Activated CD8-positive, alpha-beta memory T cell treated with anti-CD3 and anti-CD28 coated beads, Interleukin-2, amount 50 U/mL, for 24 hours (primary cell): ENCODE measurements at regions not wholly inside any gene's neighbourhood (a gene's known extent, or its start where the extent isn't known, plus 50 kb on each side); places are given as distances from the start of the nearest gene placed in this dataset.

Experiments used
- DNase-seq: peaks from one replicate; pipeline ENCODE4 v3.0.0-alpha.2; 2020; ENCODE audit errors: extremely low read depth

GRCh38 chr12:19867970-19868369 is 428.7 kb downstream of the AEBP2 start:
- DNase-seq = no peak

DNA sequence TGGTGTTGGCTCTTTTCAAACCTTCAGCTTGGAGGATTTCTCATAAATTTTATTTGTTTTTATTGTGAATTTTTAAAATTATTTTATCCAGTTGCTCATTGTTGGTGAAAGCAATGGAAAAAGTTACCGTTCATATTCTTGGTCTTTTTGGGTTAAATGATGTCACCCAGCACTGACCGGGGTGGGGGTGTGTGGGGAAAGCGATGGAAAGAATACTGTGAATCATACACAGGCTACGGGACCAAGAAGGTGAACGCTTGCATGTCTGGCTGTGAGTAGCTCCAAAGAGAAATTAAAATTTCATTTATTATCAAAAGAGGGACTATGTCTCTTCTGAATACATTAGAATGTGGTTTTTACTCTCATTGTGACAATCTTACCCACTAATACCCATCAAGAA is 430.1 kb downstream of the AEBP2 start:
- DNase-seq = no peak

DNA sequence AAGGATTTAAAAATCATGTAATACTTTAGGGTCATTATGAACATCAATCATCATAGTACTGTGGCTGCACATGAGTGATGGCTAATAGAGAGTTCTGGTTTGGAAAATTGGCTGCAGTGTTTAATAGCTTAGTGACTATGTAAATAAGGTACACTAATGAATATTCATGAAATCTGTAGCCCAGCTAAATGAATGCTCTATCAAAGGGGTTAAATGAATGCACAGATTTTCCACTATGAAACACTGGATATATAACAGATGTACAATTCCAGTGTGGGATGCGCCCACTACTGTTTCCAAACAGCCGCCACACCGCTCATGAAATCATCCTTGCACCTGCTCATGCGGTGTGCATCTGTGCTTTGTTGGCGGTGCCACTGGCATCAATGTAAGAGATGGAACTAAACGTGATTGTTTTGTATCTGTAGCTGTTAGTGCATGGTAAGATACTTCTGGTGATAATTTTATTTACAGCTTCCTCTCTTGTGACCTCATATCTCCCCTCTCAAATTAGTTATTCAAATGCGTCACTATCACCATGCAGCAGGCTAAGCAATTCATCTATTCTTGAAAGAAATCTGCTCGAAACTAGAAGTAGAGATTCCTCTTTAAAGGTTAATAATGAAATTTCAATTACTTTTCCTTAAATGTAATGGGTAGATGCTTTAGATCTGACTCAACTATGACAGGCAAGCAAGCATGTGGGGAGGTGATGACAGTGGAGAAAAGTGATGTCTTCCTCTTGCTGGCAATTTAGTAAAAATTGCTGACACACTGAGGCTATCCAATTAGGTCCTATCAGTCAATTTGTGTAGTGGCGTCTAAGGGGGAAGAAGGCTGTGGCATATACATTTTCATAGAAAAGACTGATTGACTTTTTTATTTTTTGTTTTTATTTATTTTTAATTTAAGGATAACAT is 433.6 kb downstream of the AEBP2 start:
- no peak for DNase-seq

GRCh38 chr12:19880076-19880475 is 440.8 kb downstream of the AEBP2 start:
- DNase-seq = no peak

- no peak for DNase-seq
These were observed 441.4 kb downstream of the AEBP2 start for GRCh38 chr12:19880721-19881120.

DNA sequence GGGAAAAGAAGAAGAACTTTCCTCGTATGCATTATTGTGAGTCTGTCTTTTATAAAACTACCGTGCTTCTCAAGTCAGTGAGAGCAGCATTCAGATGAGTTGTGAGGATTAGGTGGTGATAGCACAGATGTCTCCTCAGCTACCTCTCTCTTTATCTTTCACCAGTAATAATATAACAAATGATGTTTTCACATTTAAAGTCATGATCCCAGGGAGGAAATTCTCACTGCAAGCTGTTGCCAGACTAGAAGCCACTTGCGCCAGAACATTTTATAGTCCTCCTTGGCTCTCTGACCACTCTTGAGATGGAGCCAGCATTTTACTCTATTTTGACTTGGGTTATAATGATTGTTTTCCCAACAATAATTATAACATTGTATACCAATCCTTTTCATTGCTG is 443.1 kb downstream of the AEBP2 start:
- no peak for DNase-seq

DNA sequence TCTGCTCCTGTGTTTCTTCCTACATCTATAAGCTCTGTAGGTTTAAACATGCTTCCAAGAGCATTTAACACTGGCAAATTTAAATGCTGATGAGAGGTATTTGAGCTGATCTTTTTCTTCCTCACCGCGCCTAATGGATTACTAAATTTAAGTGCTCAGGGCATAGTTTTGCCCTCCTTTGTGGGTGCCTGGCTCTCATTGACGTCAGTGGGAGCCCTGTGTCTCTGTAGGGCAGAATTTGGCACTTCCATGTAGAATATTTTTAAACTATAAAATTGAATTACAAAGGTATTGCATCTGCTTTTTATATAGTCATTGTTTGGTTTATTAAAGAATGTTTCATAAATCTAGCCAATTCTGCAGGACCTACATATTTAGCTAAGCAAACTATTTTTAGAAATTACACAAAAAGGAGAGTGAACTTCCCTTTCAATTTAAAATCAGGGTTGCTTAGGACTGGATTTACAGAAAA is 444.8 kb downstream of the AEBP2 start:
- DNase-seq = no peak

- no peak for DNase-seq
These were observed 446.0 kb downstream of the AEBP2 start for GRCh38 chr12:19885093-19885812.

DNA sequence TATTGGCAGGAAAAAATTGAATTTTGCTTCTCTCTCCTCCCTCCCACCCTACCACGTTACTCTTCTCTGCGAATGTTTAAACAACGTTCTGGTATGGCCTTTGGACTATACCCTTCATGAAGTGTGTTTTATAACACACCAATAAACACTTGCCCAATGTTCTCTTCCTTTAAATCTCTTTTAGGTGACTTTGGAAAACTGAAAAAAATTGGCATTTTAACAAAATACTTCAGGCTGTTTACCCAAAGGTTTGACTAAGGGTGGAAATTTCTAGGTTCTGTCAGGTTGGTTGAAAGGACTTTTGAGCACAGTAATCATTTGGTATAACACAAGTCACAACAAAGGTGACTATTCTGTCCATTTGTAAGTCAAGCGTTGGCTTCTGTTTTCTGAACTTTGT is 446.8 kb downstream of the AEBP2 start:
- DNase-seq = no peak

DNA sequence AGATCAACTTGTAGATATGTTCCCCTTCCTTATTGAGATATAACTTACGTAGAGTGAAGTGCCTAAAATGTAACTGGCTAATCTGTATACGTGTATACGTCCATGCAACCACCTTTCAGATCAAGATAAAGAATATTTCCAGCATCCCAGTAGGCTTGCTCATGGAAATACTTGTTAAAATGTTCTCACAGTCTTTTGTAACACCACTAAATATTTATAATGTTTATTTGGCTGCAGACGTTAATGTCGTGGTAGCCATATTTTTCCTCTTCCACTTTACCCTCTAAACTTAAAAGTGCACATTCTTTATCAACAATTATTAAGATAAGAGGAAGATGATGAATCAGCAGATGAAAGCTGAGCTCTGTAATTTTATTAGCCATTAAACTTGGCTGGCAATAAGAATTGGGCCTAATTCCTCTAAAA is 447.4 kb downstream of the AEBP2 start:
- no peak for DNase-seq

- DNase-seq = no peak
These were observed 450.7 kb downstream of the AEBP2 start for GRCh38 chr12:19890024-19890423.

DNA sequence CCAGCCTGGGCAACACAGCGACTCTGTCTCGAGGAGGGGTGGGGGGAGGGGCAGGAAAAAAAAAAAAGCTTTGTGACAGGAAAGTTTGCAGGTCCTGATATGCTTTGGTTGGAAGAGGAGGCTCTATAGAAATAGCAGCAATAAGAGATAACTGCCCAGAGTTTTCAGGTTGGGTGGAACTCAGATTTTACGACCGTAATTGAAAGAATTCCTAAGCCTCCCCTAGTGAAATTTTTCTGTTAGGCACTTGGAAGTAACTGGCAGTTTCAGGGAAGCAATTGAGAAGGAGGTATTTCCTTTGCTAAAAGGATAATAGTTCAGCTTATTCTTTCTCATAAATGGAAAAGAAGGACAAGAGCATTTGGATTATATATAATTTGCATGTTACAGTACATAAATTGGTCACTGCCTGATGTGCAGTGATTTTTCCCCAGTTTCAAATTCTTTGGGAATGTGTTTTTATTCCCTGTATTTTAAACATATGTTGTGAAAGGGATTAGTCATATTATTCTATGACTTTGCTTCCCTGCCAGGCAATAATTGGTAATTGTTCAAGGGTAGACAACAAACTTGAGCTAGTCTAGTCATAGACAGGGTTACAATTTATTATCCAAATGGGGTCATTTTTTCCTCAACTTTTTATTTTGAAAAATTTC is 452.8 kb downstream of the AEBP2 start:
- DNase-seq = no peak

GRCh38 chr12:19893514-19893913 is 454.2 kb downstream of the AEBP2 start:
- no peak for DNase-seq

- DNase-seq = no peak
These were observed 454.8 kb downstream of the AEBP2 start for GRCh38 chr12:19894050-19894449.

GRCh38 chr12:19894803-19895202 is 455.5 kb downstream of the AEBP2 start:
- DNase-seq = no peak

DNA sequence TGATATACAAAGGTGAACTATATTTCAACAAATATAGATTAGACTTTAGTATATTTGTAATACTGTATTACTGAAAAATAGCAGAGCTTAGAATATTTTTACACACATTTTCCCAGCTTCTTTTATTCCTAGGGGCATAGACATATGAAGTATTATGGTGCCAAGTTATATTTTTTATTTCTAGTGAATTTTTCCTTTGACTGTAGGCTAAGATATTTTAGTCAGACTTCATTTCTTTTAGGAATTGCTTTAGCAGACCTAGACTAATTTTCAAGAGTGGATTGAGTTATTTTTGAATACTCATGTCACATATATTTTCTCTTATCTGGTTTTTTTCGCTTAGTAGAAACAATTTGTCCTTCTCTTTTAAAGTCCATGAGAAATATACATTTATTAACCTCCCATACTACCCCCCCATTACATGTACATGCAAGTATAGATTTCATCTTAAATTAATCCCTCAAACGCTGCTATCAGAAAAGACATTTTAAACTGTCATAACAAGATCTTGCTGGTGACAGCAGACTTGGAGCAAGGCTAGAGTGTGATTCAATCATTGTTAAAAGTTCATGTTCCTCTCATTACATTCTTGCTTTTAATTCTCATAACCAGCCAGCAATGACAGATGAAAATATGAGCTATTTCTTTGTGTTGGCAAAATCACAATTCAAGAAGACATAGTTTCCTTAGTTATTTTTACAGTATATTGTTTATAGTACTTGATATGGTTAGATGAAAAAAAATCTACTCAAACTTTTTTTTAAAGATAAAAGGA is 456.1 kb downstream of the AEBP2 start:
- DNase-seq = no peak

- no peak for DNase-seq
These were observed 456.7 kb downstream of the AEBP2 start for GRCh38 chr12:19896041-19896440.

DNA sequence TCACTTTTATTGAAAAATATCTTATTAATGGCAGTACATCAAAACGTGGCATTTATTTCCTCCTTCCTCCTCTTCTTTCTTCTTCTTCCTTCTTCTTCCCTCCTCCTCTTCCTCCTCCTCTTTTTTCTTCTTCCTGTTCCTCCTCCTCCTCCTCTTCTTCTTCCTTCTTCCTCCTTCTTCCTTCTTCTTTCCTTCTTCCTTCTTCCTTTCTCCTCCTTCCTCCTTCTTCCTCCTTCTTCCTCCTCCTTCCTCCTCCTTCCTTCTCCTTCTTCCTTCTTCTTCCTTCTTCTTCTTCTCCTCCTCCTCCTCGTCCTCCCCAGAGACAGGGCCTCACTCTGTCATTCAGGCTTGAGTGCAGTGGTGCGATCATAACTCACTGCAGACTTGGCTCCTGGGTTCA is 457.2 kb downstream of the AEBP2 start:
- no peak for DNase-seq

GRCh38 chr12:19897900-19898408 is 458.7 kb downstream of the AEBP2 start:
- DNase-seq = no peak

DNA sequence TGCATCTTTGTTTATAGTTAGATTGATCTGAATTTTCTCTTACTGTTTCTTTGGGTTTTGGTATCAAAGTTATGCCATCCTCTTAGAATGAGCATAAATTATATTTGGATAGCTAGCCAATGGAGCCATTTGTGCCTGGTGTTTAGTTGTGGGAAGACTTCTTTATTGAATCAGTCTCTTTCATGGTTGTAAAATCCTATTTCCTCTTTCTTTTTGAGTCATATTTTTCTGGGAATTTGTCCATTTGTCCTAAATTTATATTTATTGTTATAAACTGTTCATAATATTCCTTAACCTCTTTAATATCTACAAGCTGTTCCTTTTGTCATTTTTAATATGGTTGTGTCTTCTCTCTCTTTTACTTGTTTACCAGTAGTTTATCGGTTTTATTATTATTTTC is 462.5 kb downstream of the AEBP2 start:
- DNase-seq = no peak

GRCh38 chr12:19904819-19905218 is 463.5 kb upstream of the PDE3A start:
- DNase-seq = no peak
